BJ (cell line): ENCODE measurements at regions not wholly inside any gene's neighbourhood (a gene's known extent, or its start where the extent isn't known, plus 50 kb on each side); places are given as distances from the start of the nearest gene placed in this dataset.

ENCODE experiments used
- CTCF ChIA-PET: fragments of 350-600 bp; formaldehyde crosslinking; extraction: SDS; loops from one replicate; lab custom pipeline; 2021; ENCODE audit warnings: antibody characterized with exemption, inconsistent platforms; lab: Yijun Ruan, JAX
- POLR2A ChIA-PET: fragments of 300-600 bp; sonication (Branson Sonifier 250); formaldehyde crosslinking; extraction: SDS; loops from one replicate; lab custom pipeline; 2021; ENCODE audit warnings: antibody characterized with exemption; lab: Charles Lee
- DNase-seq: peaks from one replicate; pipeline ENCODE4 v3.0.0-alpha.2; 2011; ENCODE audit warnings: low read depth
- H3K27me3 ChIP-seq: 2 replicates; pipeline ENCODE4 v1.6.0; 2011; ENCODE audit warnings: low read length; ENCODE audit not compliant: control insufficient read depth, insufficient read depth
- H3K36me3 ChIP-seq: 2 replicates; pipeline ENCODE4 v1.5.1; 2011; ENCODE audit warnings: low read length; ENCODE audit not compliant: control insufficient read depth, insufficient read depth
- H3K4me3 ChIP-seq: 2 replicates; pipeline ENCODE4 v1.5.1; 2011; ENCODE audit warnings: low read depth, mild to moderate bottlenecking, control low read depth, low read length
- TF ChIP-seq, protein P1 (sequence below): IDR thresholded peaks from 2 replicates; pipeline ENCODE4 v1.5.1; 2011; ENCODE audit warnings: low read depth, mild to moderate bottlenecking, control low read depth, inconsistent platforms, low read length, moderate library complexity; ENCODE audit not compliant: insufficient read depth

DNA sequence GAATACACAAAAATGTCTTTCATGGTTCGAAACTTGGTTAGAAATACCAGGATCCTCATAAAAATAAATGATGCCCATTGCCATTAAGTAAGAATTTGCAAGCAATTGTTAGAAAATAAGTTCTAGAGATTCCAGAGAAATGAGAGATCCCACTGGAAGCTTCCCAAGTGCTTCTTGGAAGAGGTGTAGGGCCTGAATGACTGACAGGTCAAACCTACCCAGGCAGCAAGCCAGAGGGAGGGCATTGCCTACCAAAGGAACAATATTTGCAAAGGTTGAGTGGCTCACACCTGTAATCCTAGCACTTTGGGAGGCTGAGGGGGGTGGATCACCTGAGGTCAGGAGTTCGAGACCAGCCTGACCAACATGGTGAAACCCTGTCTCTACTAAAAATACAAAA lies 777.0 kb upstream of the WWC1 start:
- ChIA-PET POLR2A (no interaction called here), CTCF (interaction anchor here (1.0 kb wide), 1 partner anchor 8 kb away, joined by 3 read pairs; no protein-coding TSS in a partner anchor)
- TF ChIP-seq, protein P1, sequence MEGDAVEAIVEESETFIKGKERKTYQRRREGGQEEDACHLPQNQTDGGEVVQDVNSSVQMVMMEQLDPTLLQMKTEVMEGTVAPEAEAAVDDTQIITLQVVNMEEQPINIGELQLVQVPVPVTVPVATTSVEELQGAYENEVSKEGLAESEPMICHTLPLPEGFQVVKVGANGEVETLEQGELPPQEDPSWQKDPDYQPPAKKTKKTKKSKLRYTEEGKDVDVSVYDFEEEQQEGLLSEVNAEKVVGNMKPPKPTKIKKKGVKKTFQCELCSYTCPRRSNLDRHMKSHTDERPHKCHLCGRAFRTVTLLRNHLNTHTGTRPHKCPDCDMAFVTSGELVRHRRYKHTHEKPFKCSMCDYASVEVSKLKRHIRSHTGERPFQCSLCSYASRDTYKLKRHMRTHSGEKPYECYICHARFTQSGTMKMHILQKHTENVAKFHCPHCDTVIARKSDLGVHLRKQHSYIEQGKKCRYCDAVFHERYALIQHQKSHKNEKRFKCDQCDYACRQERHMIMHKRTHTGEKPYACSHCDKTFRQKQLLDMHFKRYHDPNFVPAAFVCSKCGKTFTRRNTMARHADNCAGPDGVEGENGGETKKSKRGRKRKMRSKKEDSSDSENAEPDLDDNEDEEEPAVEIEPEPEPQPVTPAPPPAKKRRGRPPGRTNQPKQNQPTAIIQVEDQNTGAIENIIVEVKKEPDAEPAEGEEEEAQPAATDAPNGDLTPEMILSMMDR = no peak

DNA sequence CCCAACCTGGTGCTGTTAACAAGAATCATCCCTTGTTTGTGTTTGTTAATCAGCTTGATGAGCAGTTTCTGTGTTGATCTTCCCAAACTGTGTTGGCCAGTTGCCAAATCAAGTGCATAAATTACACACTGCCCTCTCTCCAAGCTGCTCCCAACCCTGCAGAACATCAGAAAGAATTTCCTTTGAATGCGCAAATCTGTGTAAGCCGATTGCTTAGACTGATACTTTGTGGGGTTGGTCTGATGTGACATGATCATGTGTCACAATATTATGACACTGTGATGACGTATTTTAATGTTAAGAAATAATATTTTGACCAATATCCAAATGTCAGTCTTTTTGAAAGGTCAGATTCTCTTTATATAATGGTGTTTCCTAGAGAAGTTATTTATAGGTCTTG lies 766.4 kb upstream of the WWC1 start:
- ChIA-PET CTCF (no interaction called here), POLR2A (no interaction called here)
- TF ChIP-seq, protein P1 = no peak
- H3K27me3 ChIP-seq = no peaks in the 10 kb centered on the region
- H3K4me3 ChIP-seq = no peak overlapping the region
- no peaks in the 10 kb centered on the region for H3K36me3 ChIP-seq
- no peak for DNase-seq

More for the DNA sequence above, 777.0 kb upstream of the WWC1 start:
- no peak overlapping the region for H3K4me3 ChIP-seq
- no peaks in the 10 kb centered on the region for H3K36me3 ChIP-seq
- DNase-seq = no peak
- no peaks in the 10 kb centered on the region for H3K27me3 ChIP-seq

DNA sequence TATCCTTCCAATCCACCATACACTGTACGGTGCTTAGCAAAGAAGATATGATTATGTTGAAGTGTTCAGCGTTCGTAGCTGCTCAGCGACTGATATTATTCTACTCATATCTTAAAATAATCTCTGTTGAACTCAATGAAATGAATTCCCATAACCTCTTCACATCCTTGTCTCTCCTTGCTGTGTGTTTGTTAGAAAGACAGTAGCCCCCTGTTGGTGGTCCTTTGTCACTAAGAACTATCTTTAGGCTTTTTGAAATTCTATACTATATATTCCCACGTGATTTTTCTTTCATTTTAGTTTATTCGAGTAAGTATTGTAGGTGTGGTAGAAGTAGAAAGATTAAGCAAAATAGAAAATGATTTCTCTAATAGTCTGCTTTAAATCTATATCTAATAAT lies 762.8 kb upstream of the WWC1 start:
- no peak for DNase-seq
- Histone ChIP-seq H3K27me3 (no peaks in the 10 kb centered on the region), H3K4me3 (no peak overlapping the region), H3K36me3 (no peaks in the 10 kb centered on the region)
- ChIA-PET POLR2A (no interaction called here), CTCF (no interaction called here)
- TF ChIP-seq, protein P1 = no peak

DNA sequence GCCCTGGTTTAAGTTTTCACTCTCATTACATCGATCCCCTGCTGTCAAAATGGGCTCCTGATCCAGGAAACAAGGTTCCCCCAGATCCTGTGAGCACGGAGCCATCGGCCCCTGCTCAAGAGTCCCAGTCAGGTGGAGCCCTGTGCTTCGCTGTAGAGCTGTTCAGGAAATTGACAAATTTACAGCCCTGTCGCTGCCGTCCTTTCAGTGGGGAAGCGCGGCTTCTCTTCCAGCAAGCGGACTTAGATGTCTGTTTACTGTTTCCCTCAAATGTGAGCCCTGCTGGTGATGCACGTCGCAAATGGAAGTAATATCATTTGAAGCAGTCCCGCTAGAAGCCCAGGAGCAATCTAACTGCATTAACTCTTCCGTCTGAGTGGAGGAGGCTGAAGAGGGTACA lies 760.9 kb upstream of the WWC1 start:
- no peak overlapping the region for H3K4me3 ChIP-seq
- no peak for DNase-seq
- POLR2A ChIA-PET = no interaction called here
- H3K27me3 ChIP-seq = no peaks in the 10 kb centered on the region
- CTCF ChIA-PET = no interaction called here
- H3K36me3 ChIP-seq = no peaks in the 10 kb centered on the region
- TF ChIP-seq, protein P1 = no peak

DNA sequence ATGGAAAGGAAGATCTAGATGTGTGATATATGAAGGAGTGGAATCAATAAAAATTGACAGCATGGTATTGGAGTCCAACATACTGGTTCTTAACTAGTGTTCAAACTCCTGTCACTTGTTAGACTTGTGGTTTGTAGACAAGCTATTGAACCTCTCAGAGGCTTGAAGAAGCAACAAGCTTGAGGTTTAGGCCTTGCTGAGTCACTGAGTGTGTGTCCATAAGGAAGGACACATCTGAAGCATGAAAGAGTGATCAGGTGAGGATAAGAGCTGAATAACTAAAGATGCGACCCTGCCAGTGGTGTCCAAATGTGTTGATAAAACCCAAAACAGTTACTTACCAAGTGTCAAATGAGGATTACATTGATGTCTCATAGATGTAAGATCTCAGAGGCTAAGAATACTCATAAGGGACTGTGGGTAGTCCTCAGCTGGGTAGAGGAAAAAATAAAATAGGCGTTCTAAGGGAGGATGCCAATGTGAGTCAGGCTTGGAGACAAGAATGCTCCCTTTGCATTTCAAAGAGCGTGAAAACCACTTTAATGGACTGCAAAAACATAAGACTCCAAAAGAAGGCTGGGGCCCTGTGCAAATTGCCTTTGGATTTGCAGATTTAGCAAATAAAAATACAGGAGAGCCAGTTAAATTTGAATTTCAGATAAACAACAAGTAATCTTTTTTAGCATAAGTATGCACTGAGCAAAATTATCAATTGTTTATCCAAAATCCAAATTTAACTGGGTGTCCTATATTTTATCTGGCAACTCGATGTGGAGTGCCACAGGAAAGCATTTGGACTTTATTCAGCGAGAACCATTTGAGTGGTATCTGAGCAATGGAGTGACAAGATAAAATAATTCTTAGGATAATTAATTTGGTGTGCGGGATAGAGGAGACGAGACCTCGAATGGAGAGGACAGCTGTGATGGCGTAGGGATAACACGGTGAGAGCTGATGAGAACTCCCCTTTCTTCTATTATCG lies 757.3 kb upstream of the WWC1 start:
- ChIA-PET CTCF (no interaction called here), POLR2A (no interaction called here)
- H3K4me3 ChIP-seq = no peak overlapping the region
- no peaks in the 10 kb centered on the region for H3K36me3 ChIP-seq
- TF ChIP-seq, protein P1 = no peak
- no peaks in the 10 kb centered on the region for H3K27me3 ChIP-seq
- DNase-seq = no peak
